ENCODE measurements at regions not wholly inside any gene's neighbourhood (a gene's known extent, or its start where the extent isn't known, plus 50 kb on each side); places are given as distances from the start of the nearest gene placed in this dataset.

- no peak overlapping the region for H2AFZ ChIP-seq (ENCODE audit: control insufficient read depth, low read depth, low read length)
- no peaks in the 10 kb centered on the region; a peak in 3 of 4 replicates for H3K27me3 ChIP-seq (replicated peaks in 1 of 2; ENCODE audit: control insufficient read depth in 2 of 2, insufficient read depth in 2 of 2, low read length in 1 of 2)
- DNase-seq (ENCODE audit: low read depth, low spot score) (no peak), ATAC-seq (no peak), FAIRE-seq (no peak)
- no TSS peak for BruUV-seq (replicated peaks)
- no peaks in the 10 kb centered on the region for H4K20me1 ChIP-seq (ENCODE audit: control insufficient read depth, insufficient read depth)
- ChIA-PET RAD21 (ENCODE audit: unreplicated experiment) (no interaction called here), POLR2A (no interaction called here), CTCF (no interaction called here), SMC1A (ENCODE audit: uncharacterized antibody, unreplicated experiment) (interaction anchor here (0.7 to 1.0 kb wide), 2 partner anchors 8 to 13 kb away, joined by 3 read pairs; no protein-coding TSS in a partner anchor)
- H3K79me2 ChIP-seq (ENCODE audit: control insufficient read depth, insufficient read depth, low read length) = no peaks in the 10 kb centered on the region
- no peaks in the 10 kb centered on the region; the same call in 2 of the 3 replicates for H3K9me3 ChIP-seq (replicated peaks; ENCODE audit: control insufficient read depth, insufficient read depth, low read length)
- H3K36me3 ChIP-seq (ENCODE audit: control insufficient read depth in 2 of 2, insufficient read depth in 2 of 2, low read length in 1 of 2) = no peaks in the 10 kb centered on the region
- no peak overlapping the region for H3K9ac ChIP-seq (ENCODE audit: control insufficient read depth, insufficient read depth, low read length)
- 0 out of 2 replicates have a peak overlapping the region, but pooled peaks have one; percentile 30 for H3K4me2 ChIP-seq (ENCODE audit: control insufficient read depth, insufficient read depth)
- H3K4me1 ChIP-seq (ENCODE audit: control insufficient read depth, insufficient read depth, low read length) = peaks cover 6% of the 10 kb centered on the region
- H3K27ac ChIP-seq (ENCODE audit: control insufficient read depth, insufficient read depth) = no peak overlapping the region
- in situ Hi-C loops (cut with MboI) (no loop called here), intact Hi-C loops (cut with micrococcal nuclease; ENCODE audit: unreplicated experiment) (no loop called here)
- TF ChIP-seq CBFB (IDR thresholded peaks at IDR 0.05; ENCODE audit: low read depth) = no peak
- no peak for TF ChIP-seq CHD1 (IDR thresholded peaks at IDR 0.05; ENCODE audit: low read depth, low read length)
- 74% methylated on average over 9 of the region's 9 CpGs for WGBS (ENCODE audit: insufficient coverage, insufficient replicate concordance, low lambda C conversion rate, missing lambda C conversion rate)
- no peak overlapping the region for H3K4me3 ChIP-seq
Observed at GRCh38 chr15:70308735-70309434, 211.2 kb upstream of the TLE3 start.

GRCh38 chr15:70308011-70308734 lies 210.5 kb upstream of the TLE3 start:
- 0 out of 2 replicates have a peak overlapping the region, but pooled peaks have one; percentile 30 for H3K4me2 ChIP-seq (ENCODE audit: control insufficient read depth, insufficient read depth)
- CTCF ChIA-PET = no interaction called here
- TF ChIP-seq RUNX3 (IDR thresholded peaks at IDR 0.05; ENCODE audit: low read length) = peak; percentile 65
- TF ChIP-seq SMC3 (IDR thresholded peaks at IDR 0.05; ENCODE audit: borderline replicate concordance, low read length) = no peak
- no peak for TF ChIP-seq FOXM1 (IDR thresholded peaks at IDR 0.05; ENCODE audit: low read depth, low read length)
- no peak for TF ChIP-seq SP1 (IDR thresholded peaks at IDR 0.05; ENCODE audit: low read depth, low read length)
- TF ChIP-seq HDAC6 (IDR thresholded peaks at IDR 0.05; ENCODE audit: unreplicated experiment) = no peak
- peak; percentile 89 for TF ChIP-seq NR2F1 (conservative IDR thresholded peaks at IDR 0.05)
- peak; percentile 67 for TF ChIP-seq IKZF1 (conservative IDR thresholded peaks at IDR 0.05)
- no peak for TF ChIP-seq TCF12 (IDR thresholded peaks at IDR 0.05; ENCODE audit: low read depth, low read length)
- peak; percentile 60; the same call in 1 of the 2 replicates for TF ChIP-seq IRF4 (IDR thresholded peaks at IDR 0.05; ENCODE audit: low read depth, low read length)
- TF ChIP-seq BHLHE40 (IDR thresholded peaks at IDR 0.05; ENCODE audit: borderline replicate concordance in 1 of 2, low read depth in 2 of 2, low read length in 1 of 2) = peak; percentile 76 to 86; a peak in 3 of 4 replicates
- peak in 1 of 2 experiments; percentile 25; a peak in 1 of 4 replicates for TF ChIP-seq EP300 (IDR thresholded peaks at IDR 0.05; ENCODE audit: borderline replicate concordance in 1 of 2, control insufficient read depth in 1 of 2, low read depth in 2 of 2, low read length in 2 of 2)
- TF ChIP-seq IKZF2 (IDR thresholded peaks at IDR 0.05) = peak; percentile 78 to 86
- TF ChIP-seq CREM (IDR thresholded peaks at IDR 0.05; ENCODE audit: low read depth) = no peak
- no peak for TF ChIP-seq ZNF24 (IDR thresholded peaks at IDR 0.05)
- peak; percentile 65 for TF ChIP-seq MTA2 (IDR thresholded peaks at IDR 0.05; ENCODE audit: low read depth)

More at GRCh38 chr15:70308011-70308734, 210.5 kb upstream of the TLE3 start:
- no peak overlapping the region for H3K27ac ChIP-seq (ENCODE audit: control insufficient read depth, insufficient read depth)
- H4K20me1 ChIP-seq (ENCODE audit: control insufficient read depth, insufficient read depth) = no peaks in the 10 kb centered on the region
- H3K36me3 ChIP-seq (ENCODE audit: control insufficient read depth in 2 of 2, insufficient read depth in 2 of 2, low read length in 1 of 2) = no peaks in the 10 kb centered on the region
- ATAC-seq (peak; percentile 84), FAIRE-seq (no peak), DNase-seq (ENCODE audit: low read depth, low spot score) (peak; percentile 47)
- no peaks in the 10 kb centered on the region for H3K79me2 ChIP-seq (ENCODE audit: control insufficient read depth, insufficient read depth, low read length)
- H3K9ac ChIP-seq (ENCODE audit: control insufficient read depth, insufficient read depth, low read length) = no peak overlapping the region
- ChIA-PET POLR2A (no interaction called here), RAD21 (ENCODE audit: unreplicated experiment) (no interaction called here), SMC1A (ENCODE audit: uncharacterized antibody, unreplicated experiment) (interaction anchor here (0.7 to 1.4 kb wide), 3 partner anchors 8 to 14 kb away, joined by 3 to 4 read pairs (median 3); no protein-coding TSS in a partner anchor)
- no TSS peak for BruUV-seq (replicated peaks)
- H3K4me3 ChIP-seq = no peak overlapping the region
- in situ Hi-C loops (cut with MboI) (no loop called here), intact Hi-C loops (cut with micrococcal nuclease; ENCODE audit: unreplicated experiment) (no loop called here)
- no peak overlapping the region for H2AFZ ChIP-seq (ENCODE audit: control insufficient read depth, low read depth, low read length)
- H3K9me3 ChIP-seq (replicated peaks; ENCODE audit: control insufficient read depth, insufficient read depth, low read length) = no peaks in the 10 kb centered on the region; the same call in 2 of the 3 replicates
- 2% methylated on average over 4 of the region's 4 CpGs for WGBS (ENCODE audit: insufficient coverage, insufficient replicate concordance, low lambda C conversion rate, missing lambda C conversion rate)
- H3K27me3 ChIP-seq (replicated peaks in 1 of 2; ENCODE audit: control insufficient read depth in 2 of 2, insufficient read depth in 2 of 2, low read length in 1 of 2) = no peaks in the 10 kb centered on the region; a peak in 3 of 4 replicates
- peaks cover 6% of the 10 kb centered on the region for H3K4me1 ChIP-seq (ENCODE audit: control insufficient read depth, insufficient read depth, low read length)
